Kasumi-1 (cell line): ENCODE measurements at regions not wholly inside any gene's neighbourhood (a gene's known extent, or its start where the extent isn't known, plus 50 kb on each side); places are given as distances from the start of the nearest gene placed in this dataset.

Experiments used
- DNase-seq, 2 experiments: peaks; one replicate each; lab custom pipeline; 2025; lab: John Stamatoyannopoulos, UW

DNA sequence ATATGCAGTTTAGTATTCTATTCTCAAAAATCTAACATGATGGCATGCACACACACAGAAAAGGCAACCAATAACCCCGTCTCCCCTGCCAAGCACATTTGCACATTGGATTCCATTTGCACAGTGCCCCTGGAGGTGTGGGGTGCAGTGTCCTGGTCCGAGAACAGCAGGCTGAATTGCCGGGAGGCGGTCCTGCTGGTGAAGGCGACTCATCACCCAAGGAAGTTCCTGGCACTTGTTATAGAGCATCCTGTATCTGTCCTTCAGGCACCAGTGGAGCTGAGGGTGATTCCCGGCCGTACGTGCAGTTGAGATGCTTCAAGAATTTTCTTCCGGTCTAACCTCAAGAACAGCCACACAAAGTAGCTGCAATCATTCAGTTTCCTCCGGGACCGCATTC is 73.0 kb upstream of the RAB12 start:
- DNase-seq: no peak

DNA sequence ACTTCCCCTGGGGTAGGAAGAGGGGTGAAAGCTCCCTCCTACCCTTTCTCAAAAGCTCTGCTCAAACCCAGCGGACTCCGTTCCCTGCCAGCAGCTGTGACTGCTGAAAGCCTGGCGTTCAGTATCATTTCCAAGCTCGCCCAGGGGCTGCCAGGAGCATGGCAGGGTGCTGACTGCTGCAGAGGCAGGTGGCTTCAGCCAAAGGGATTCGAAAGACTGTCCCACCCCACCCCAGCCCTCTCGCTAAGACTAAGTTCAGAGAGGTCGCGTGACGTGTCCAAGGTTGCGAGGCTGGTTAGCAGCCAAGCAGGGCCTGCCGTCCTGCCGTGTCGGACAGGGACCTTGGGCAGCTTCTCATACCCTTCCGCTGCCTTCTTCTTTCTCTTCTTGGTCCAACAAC is 72.3 kb upstream of the RAB12 start:
- DNase-seq: no peak

DNA sequence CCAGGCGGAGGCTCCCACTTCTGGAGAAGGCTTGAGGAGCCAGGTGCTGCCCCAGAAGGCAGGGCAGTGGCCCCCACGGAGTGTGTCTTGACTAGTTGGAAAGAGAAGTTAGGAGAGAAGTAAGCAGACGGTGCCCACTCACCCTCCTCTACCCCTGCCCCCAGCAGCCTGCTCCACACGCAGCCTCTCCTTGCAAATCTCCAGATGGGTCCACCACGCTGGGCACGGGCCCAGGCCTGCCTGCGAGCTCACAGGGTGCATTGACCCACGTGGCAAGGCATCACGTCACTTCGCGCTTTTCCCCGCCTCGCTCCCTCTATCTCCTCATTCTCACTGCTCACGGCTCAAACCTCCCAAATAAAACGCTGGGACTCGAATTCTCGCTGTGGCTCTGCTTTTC is 71.8 kb upstream of the RAB12 start:
- DNase-seq: no peak

GRCh38 chr18:8538935-8539334 is 70.3 kb upstream of the RAB12 start:
- no peak for DNase-seq

- DNase-seq: no peak
Observed at GRCh38 chr18:8546677-8547076, 62.6 kb upstream of the RAB12 start.

- no peak for DNase-seq
Observed at GRCh38 chr18:8548186-8548585, 61.1 kb upstream of the RAB12 start.

- DNase-seq: no peak
Observed at GRCh38 chr18:8549254-8549757, 59.9 kb upstream of the RAB12 start.

DNA sequence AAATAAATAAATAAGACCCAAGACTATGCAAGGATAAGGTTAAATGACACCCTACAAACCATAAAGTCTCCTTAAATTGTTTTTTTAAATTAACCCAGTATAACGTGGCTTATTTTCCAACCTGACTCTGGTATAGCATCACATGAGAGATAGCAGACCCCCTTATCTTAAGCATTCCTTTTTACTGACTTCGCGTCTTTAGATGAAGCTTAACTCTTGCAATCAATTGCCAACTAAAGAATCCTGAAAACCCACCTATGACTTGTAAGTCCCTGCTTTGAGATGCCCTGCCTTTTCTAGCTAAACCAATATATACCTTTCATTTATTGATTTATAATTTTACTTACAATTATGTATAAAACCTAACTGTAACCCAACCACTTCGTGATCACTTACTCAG is 57.1 kb upstream of the RAB12 start:
- no peak for DNase-seq

DNA sequence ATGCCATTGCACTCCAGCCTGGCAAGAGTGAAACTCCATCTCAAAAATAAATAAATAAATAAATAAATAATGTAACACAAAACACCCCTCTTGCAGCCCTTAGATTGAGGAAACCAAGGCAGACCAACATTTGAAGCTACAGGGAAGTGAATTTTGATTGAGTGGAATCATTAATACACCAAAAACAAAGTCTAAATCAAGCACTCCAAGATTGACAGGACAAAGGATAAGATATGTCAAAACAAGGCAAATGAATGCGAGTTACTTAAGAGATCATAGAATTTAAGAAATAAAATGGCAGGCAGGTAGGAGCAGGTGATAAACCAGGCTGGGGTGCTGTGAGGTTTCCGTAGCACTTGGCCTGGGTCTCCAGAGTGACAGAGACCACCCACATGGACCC is 54.9 kb upstream of the RAB12 start:
- no peak for DNase-seq

- DNase-seq: no peak
Observed at GRCh38 chr18:8556424-8556823, 52.8 kb upstream of the RAB12 start.
